ENCODE measurements at regions not wholly inside any gene's neighbourhood (a gene's known extent, or its start where the extent isn't known, plus 50 kb on each side); places are given as distances from the start of the nearest gene placed in this dataset.

DNA sequence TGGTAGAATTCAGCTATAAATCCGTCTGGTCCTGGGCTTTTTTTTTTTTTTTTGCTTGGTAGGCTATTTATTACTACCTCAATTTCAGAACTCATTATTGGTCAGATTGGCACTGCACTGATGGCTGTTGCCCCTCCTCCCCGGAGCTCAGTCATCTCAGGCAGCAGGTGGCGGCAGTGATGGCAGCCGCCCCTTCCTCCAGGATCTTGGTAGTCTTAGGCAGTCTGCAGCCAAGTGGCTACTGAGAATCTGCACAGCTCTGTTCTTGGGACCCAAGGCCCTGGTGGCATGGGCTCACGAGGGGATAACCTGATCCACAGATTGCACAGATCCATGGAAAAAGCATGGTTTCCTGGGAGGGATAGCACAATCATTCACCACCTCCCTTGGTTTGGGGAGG lies 77.9 kb downstream of the GPR85 start:
- WGBS (ENCODE audit: insufficient coverage) = 98% methylated on average over 5 of the region's 5 CpGs
- no peak for DNase-seq
- H3K36me3 ChIP-seq (ENCODE audit: control insufficient read depth in 4 of 4, insufficient read depth in 4 of 4, low read length in 3 of 4) = no peaks in the 10 kb centered on the region
- no peaks in the 10 kb centered on the region for H3K9me3 ChIP-seq (ENCODE audit: control extremely low read depth in 1 of 5, control insufficient read depth in 4 of 5, insufficient read depth in 2 of 5, low read depth in 1 of 5, low read length in 4 of 5)
- H3K4me1 ChIP-seq (ENCODE audit: control extremely low read depth in 1 of 4, control insufficient read depth in 4 of 4, insufficient read depth in 4 of 4, low read length in 3 of 4) = no peaks in the 10 kb centered on the region
- no peak overlapping the region for H3K27ac ChIP-seq (ENCODE audit: insufficient read depth in 1 of 2, low read depth in 1 of 2, low read length in 2 of 2, poor library complexity in 1 of 2, severe bottlenecking in 2 of 2)
- H3K27me3 ChIP-seq (replicated peaks in 2 of 5; ENCODE audit: control insufficient read depth in 4 of 5, insufficient read depth in 5 of 5, low read length in 4 of 5) = peaks cover 0 to 2% (median 0%) of the 10 kb centered on the region in 5 experiments
- H3K4me3 ChIP-seq (ENCODE audit: control insufficient read depth in 1 of 7, extremely low read depth in 1 of 7, insufficient read depth in 4 of 7, low read depth in 2 of 7, low read length in 6 of 7) = no peak overlapping the region
- CTCF ChIA-PET = no interaction called here
- POLR2A ChIA-PET = no interaction called here

GRCh38 chr7:113004726-113005454 lies 81.7 kb downstream of the GPR85 start:
- POLR2A ChIA-PET = no interaction called here
- Histone ChIP-seq H3K4me1 (ENCODE audit: control extremely low read depth in 1 of 4, control insufficient read depth in 4 of 4, insufficient read depth in 4 of 4, low read length in 3 of 4) (no peaks in the 10 kb centered on the region), H3K27me3 (replicated peaks in 2 of 5; ENCODE audit: control insufficient read depth in 4 of 5, insufficient read depth in 5 of 5, low read length in 4 of 5) (peaks cover 0 to 2% (median 0%) of the 10 kb centered on the region in 5 experiments), H3K4me3 (ENCODE audit: control insufficient read depth in 1 of 7, extremely low read depth in 1 of 7, insufficient read depth in 4 of 7, low read depth in 2 of 7, low read length in 6 of 7) (no peak overlapping the region), H3K36me3 (ENCODE audit: control insufficient read depth in 4 of 4, insufficient read depth in 4 of 4, low read length in 3 of 4) (no peaks in the 10 kb centered on the region), H3K9me3 (ENCODE audit: control extremely low read depth in 1 of 5, control insufficient read depth in 4 of 5, insufficient read depth in 2 of 5, low read depth in 1 of 5, low read length in 4 of 5) (no peaks in the 10 kb centered on the region), H3K27ac (ENCODE audit: insufficient read depth in 1 of 2, low read depth in 1 of 2, low read length in 2 of 2, poor library complexity in 1 of 2, severe bottlenecking in 2 of 2) (no peak overlapping the region)
- no peak for DNase-seq
- CTCF ChIA-PET = no interaction called here
- WGBS (ENCODE audit: insufficient coverage) = 100% methylated on average over 1 of the region's 4 CpGs

GRCh38 chr7:113000316-113001020 lies 86.2 kb downstream of the GPR85 start:
- Histone ChIP-seq H3K9me3 (ENCODE audit: control extremely low read depth in 1 of 5, control insufficient read depth in 4 of 5, insufficient read depth in 2 of 5, low read depth in 1 of 5, low read length in 4 of 5) (no peaks in the 10 kb centered on the region), H3K27me3 (replicated peaks in 2 of 5; ENCODE audit: control insufficient read depth in 4 of 5, insufficient read depth in 5 of 5, low read length in 4 of 5) (peaks cover 0 to 2% (median 0%) of the 10 kb centered on the region in 5 experiments), H3K4me3 (ENCODE audit: control insufficient read depth in 1 of 7, extremely low read depth in 1 of 7, insufficient read depth in 4 of 7, low read depth in 2 of 7, low read length in 6 of 7) (no peak overlapping the region), H3K36me3 (ENCODE audit: control insufficient read depth in 4 of 4, insufficient read depth in 4 of 4, low read length in 3 of 4) (no peaks in the 10 kb centered on the region), H3K4me1 (ENCODE audit: control extremely low read depth in 1 of 4, control insufficient read depth in 4 of 4, insufficient read depth in 4 of 4, low read length in 3 of 4) (no peaks in the 10 kb centered on the region), H3K27ac (ENCODE audit: insufficient read depth in 1 of 2, low read depth in 1 of 2, low read length in 2 of 2, poor library complexity in 1 of 2, severe bottlenecking in 2 of 2) (no peak overlapping the region)
- no peak for DNase-seq
- CTCF ChIA-PET = no interaction called here
- no CpG with 5 or more reads among the region's 6 CpGs for WGBS (ENCODE audit: insufficient coverage)
- POLR2A ChIA-PET = no interaction called here

DNA sequence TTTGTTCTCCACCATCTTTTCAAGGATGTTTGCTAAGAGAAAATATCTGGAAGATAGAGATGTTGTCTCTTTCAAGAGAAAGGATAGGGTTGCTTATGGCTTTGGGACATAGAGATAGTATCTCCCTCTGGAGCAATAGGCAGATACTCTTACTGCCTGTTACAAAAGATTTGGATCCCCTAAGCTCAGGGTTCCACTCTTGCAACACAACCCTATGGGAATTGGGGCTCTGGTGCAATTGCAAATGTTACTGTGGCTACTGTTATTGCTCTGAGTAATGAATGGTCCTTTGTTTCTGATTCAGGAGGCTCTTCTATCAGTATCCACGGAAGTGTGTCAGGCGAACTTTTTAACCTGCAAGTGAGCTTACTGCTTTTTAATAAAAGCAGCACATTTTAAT lies 88.8 kb downstream of the GPR85 start:
- CTCF ChIA-PET = no interaction called here
- Histone ChIP-seq H3K4me3 (ENCODE audit: control insufficient read depth in 1 of 7, extremely low read depth in 1 of 7, insufficient read depth in 4 of 7, low read depth in 2 of 7, low read length in 6 of 7) (no peak overlapping the region), H3K27ac (ENCODE audit: insufficient read depth in 1 of 2, low read depth in 1 of 2, low read length in 2 of 2, poor library complexity in 1 of 2, severe bottlenecking in 2 of 2) (no peak overlapping the region), H3K27me3 (replicated peaks in 2 of 5; ENCODE audit: control insufficient read depth in 4 of 5, insufficient read depth in 5 of 5, low read length in 4 of 5) (peaks cover 0 to 4% (median 0%) of the 10 kb centered on the region in 5 experiments), H3K9me3 (ENCODE audit: control extremely low read depth in 1 of 5, control insufficient read depth in 4 of 5, insufficient read depth in 2 of 5, low read depth in 1 of 5, low read length in 4 of 5) (no peaks in the 10 kb centered on the region), H3K36me3 (ENCODE audit: control insufficient read depth in 4 of 4, insufficient read depth in 4 of 4, low read length in 3 of 4) (no peaks in the 10 kb centered on the region), H3K4me1 (ENCODE audit: control extremely low read depth in 1 of 4, control insufficient read depth in 4 of 4, insufficient read depth in 4 of 4, low read length in 3 of 4) (no peaks in the 10 kb centered on the region)
- POLR2A ChIA-PET = no interaction called here
- no CpG with 5 or more reads among the region's 2 CpGs for WGBS (ENCODE audit: insufficient coverage)
- no peak for DNase-seq

GRCh38 chr7:112996331-112996871 lies 90.2 kb downstream of the GPR85 start:
- no peaks in the 10 kb centered on the region for H3K4me1 ChIP-seq (ENCODE audit: control extremely low read depth in 1 of 4, control insufficient read depth in 4 of 4, insufficient read depth in 4 of 4, low read length in 3 of 4)
- CTCF ChIA-PET = no interaction called here
- no peaks in the 10 kb centered on the region for H3K36me3 ChIP-seq (ENCODE audit: control insufficient read depth in 4 of 4, insufficient read depth in 4 of 4, low read length in 3 of 4)
- H3K9me3 ChIP-seq (ENCODE audit: control extremely low read depth in 1 of 5, control insufficient read depth in 4 of 5, insufficient read depth in 2 of 5, low read depth in 1 of 5, low read length in 4 of 5) = no peaks in the 10 kb centered on the region
- no peak for DNase-seq
- 100% methylated on average over 2 of the region's 2 CpGs for WGBS (ENCODE audit: insufficient coverage)
- POLR2A ChIA-PET = no interaction called here
- no peak overlapping the region for H3K4me3 ChIP-seq (ENCODE audit: control insufficient read depth in 1 of 7, extremely low read depth in 1 of 7, insufficient read depth in 4 of 7, low read depth in 2 of 7, low read length in 6 of 7)
- H3K27me3 ChIP-seq (replicated peaks in 2 of 5; ENCODE audit: control insufficient read depth in 4 of 5, insufficient read depth in 5 of 5, low read length in 4 of 5) = peaks cover 0 to 4% (median 0%) of the 10 kb centered on the region in 5 experiments
- H3K27ac ChIP-seq (ENCODE audit: insufficient read depth in 1 of 2, low read depth in 1 of 2, low read length in 2 of 2, poor library complexity in 1 of 2, severe bottlenecking in 2 of 2) = no peak overlapping the region

- ChIA-PET POLR2A (no interaction called here), CTCF (no interaction called here)
- no peak for DNase-seq
- H3K4me3 ChIP-seq (ENCODE audit: control insufficient read depth in 1 of 7, extremely low read depth in 1 of 7, insufficient read depth in 4 of 7, low read depth in 2 of 7, low read length in 6 of 7) = no peak overlapping the region
- H3K9me3 ChIP-seq (ENCODE audit: control extremely low read depth in 1 of 5, control insufficient read depth in 4 of 5, insufficient read depth in 2 of 5, low read depth in 1 of 5, low read length in 4 of 5) = no peaks in the 10 kb centered on the region
- H3K27ac ChIP-seq (ENCODE audit: insufficient read depth in 1 of 2, low read depth in 1 of 2, low read length in 2 of 2, poor library complexity in 1 of 2, severe bottlenecking in 2 of 2) = no peak overlapping the region
- peaks cover 0 to 4% (median 0%) of the 10 kb centered on the region in 5 experiments for H3K27me3 ChIP-seq (replicated peaks in 2 of 5; ENCODE audit: control insufficient read depth in 4 of 5, insufficient read depth in 5 of 5, low read length in 4 of 5)
- 100% methylated on average over 1 of the region's 3 CpGs for whole genome bisulfite sequencing (ENCODE audit: insufficient coverage)
- no peaks in the 10 kb centered on the region for H3K36me3 ChIP-seq (ENCODE audit: control insufficient read depth in 4 of 4, insufficient read depth in 4 of 4, low read length in 3 of 4)
- H3K4me1 ChIP-seq (ENCODE audit: control extremely low read depth in 1 of 4, control insufficient read depth in 4 of 4, insufficient read depth in 4 of 4, low read length in 3 of 4) = no peaks in the 10 kb centered on the region
Observed at GRCh38 chr7:112995059-112995824, 91.4 kb downstream of the GPR85 start.

- 100% methylated on average over 1 of the region's 3 CpGs for WGBS (ENCODE audit: insufficient coverage)
- no peak for DNase-seq
- Histone ChIP-seq H3K4me3 (ENCODE audit: control insufficient read depth in 1 of 7, extremely low read depth in 1 of 7, insufficient read depth in 4 of 7, low read depth in 2 of 7, low read length in 6 of 7) (no peak overlapping the region), H3K36me3 (ENCODE audit: control insufficient read depth in 4 of 4, insufficient read depth in 4 of 4, low read length in 3 of 4) (no peaks in the 10 kb centered on the region), H3K9me3 (ENCODE audit: control extremely low read depth in 1 of 5, control insufficient read depth in 4 of 5, insufficient read depth in 2 of 5, low read depth in 1 of 5, low read length in 4 of 5) (no peaks in the 10 kb centered on the region), H3K27me3 (replicated peaks in 2 of 5; ENCODE audit: control insufficient read depth in 4 of 5, insufficient read depth in 5 of 5, low read length in 4 of 5) (peaks cover 0 to 4% (median 0%) of the 10 kb centered on the region in 5 experiments), H3K4me1 (ENCODE audit: control extremely low read depth in 1 of 4, control insufficient read depth in 4 of 4, insufficient read depth in 4 of 4, low read length in 3 of 4) (no peaks in the 10 kb centered on the region), H3K27ac (ENCODE audit: insufficient read depth in 1 of 2, low read depth in 1 of 2, low read length in 2 of 2, poor library complexity in 1 of 2, severe bottlenecking in 2 of 2) (no peak overlapping the region)
- CTCF ChIA-PET = no interaction called here
- POLR2A ChIA-PET = no interaction called here
Observed at GRCh38 chr7:112994656-112995055, 92.0 kb downstream of the GPR85 start.

Data from common myeloid progenitor, CD34-positive (primary cell).